GM12878 (cell line): ENCODE measurements at regions not wholly inside any gene's neighbourhood (a gene's known extent, or its start where the extent isn't known, plus 50 kb on each side); places are given as distances from the start of the nearest gene placed in this dataset.

Experiments used
- ATAC-seq: fragments of 200-7000 bp; cut with Tn5 transposase; 3 replicates; pipeline ENCODE4 v1.9.1; 2020; ENCODE audit warnings: mild to moderate bottlenecking, moderate library complexity
- BruUV-seq: library from RNA; stranded (reverse); fragments of 400-500 nt; replicated peaks from 2 replicates; lab custom pipeline; 2021; lab: Mats Ljungman, UMichigan
- CTCF ChIA-PET: fragments of 300-600 bp; sonication (Branson Sonifier 250); formaldehyde crosslinking; extraction: SDS; loops from one replicate; lab custom pipeline; 2021; ENCODE audit warnings: inconsistent platforms; lab: Yijun Ruan, JAX
- POLR2A ChIA-PET: fragments of 350-600 bp; formaldehyde crosslinking; extraction: SDS; loops from one replicate; lab custom pipeline; 2021; ENCODE audit warnings: inconsistent platforms; lab: Charles Lee
- RAD21 ChIA-PET: fragments of 300-600 bp; sonication (Branson Sonifier 250); formaldehyde crosslinking; loops from one replicate; lab custom pipeline; 2023; ENCODE audit warnings: antibody characterized with exemption; ENCODE audit not compliant: unreplicated experiment; lab: Charles Lee
- SMC1A ChIA-PET: fragments of 300-600 bp; sonication (Branson Sonifier 250); formaldehyde crosslinking; loops from one replicate; lab custom pipeline; 2023; ENCODE audit not compliant: unreplicated experiment, uncharacterized antibody; lab: Charles Lee
- DNase-seq: peaks from one replicate; pipeline ENCODE4 v3.0.0-alpha.2; 2011; ENCODE audit warnings: low read depth, low spot score
- FAIRE-seq: peaks from 3 replicates; lab custom pipeline; 2011; peaks lifted over from hg19 to GRCh38; lab: Jason Lieb, UNC
- H2AFZ ChIP-seq: 2 replicates; pipeline ENCODE4 v1.6.0; 2011; ENCODE audit warnings: low read depth, low read length, control low read depth; ENCODE audit not compliant: control insufficient read depth
- H3K27ac ChIP-seq: 2 replicates; pipeline ENCODE4 v1.5.1; 2011; ENCODE audit warnings: control low read depth; ENCODE audit not compliant: control insufficient read depth, insufficient read depth
- H3K27me3 ChIP-seq, 2 experiments: replicated peaks in 1 of 2; 2 replicates each; pipeline versions ENCODE4 v1.6.0 to v1.6.1; 2011; ENCODE audit warnings: low read length in 1 of 2; ENCODE audit not compliant: control insufficient read depth in 2 of 2, insufficient read depth in 2 of 2
- H3K36me3 ChIP-seq, 2 experiments: 2 replicates each; pipeline ENCODE4 v1.5.1; 2011; ENCODE audit warnings: low read length in 1 of 2; ENCODE audit not compliant: control insufficient read depth in 2 of 2, insufficient read depth in 2 of 2
- H3K4me1 ChIP-seq: 2 replicates; pipeline ENCODE4 v1.6.1; 2011; ENCODE audit warnings: mild to moderate bottlenecking, low read length, moderate library complexity, mixed read lengths; ENCODE audit not compliant: control insufficient read depth, insufficient read depth
- H3K4me2 ChIP-seq: 2 replicates; pipeline ENCODE4 v1.6.0; 2011; ENCODE audit warnings: control low read depth; ENCODE audit not compliant: control insufficient read depth, insufficient read depth
- H3K4me3 ChIP-seq: fragments of 200-600 bp; sonication (generic); 2 replicates; pipeline ENCODE4 v1.5.1; 2016
- H3K79me2 ChIP-seq: 2 replicates; pipeline ENCODE4 v1.6.0; 2011; ENCODE audit warnings: low read length; ENCODE audit not compliant: control insufficient read depth, insufficient read depth
- H3K9ac ChIP-seq: 2 replicates; pipeline ENCODE4 v1.8.0; 2011; ENCODE audit warnings: low read length, control low read depth, mixed read lengths; ENCODE audit not compliant: control insufficient read depth, insufficient read depth
- H3K9me3 ChIP-seq: replicated peaks from 3 replicates; pipeline ENCODE4 v1.5.1; 2011; ENCODE audit warnings: mild to moderate bottlenecking, low read length; ENCODE audit not compliant: control insufficient read depth, insufficient read depth
- H4K20me1 ChIP-seq: 2 replicates; pipeline ENCODE4 v1.6.0; 2011; ENCODE audit not compliant: control insufficient read depth, insufficient read depth
- ATF3 ChIP-seq: IDR thresholded peaks from 2 replicates; pipeline ENCODE4 v1.6.1; 2011; ENCODE audit warnings: low read depth, mild to moderate bottlenecking, low read length, moderate library complexity, borderline replicate concordance; ENCODE audit errors: extremely low read depth
- EZH2 ChIP-seq: IDR thresholded peaks from 2 replicates; pipeline ENCODE4 v1.6.1; 2012; ENCODE audit warnings: low read depth, mild to moderate bottlenecking, control low read depth, inconsistent platforms, low read length, borderline replicate concordance; ENCODE audit not compliant: control insufficient read depth
- GATAD2B ChIP-seq: fragments of 450-650 bp; conservative IDR thresholded peaks from 2 replicates; pipeline ENCODE4 v1.6.1; 2017; ENCODE audit warnings: low read depth, mild to moderate bottlenecking, moderate library complexity
- IRF3 ChIP-seq: fragments of 450-650 bp; IDR thresholded peaks from 2 replicates; pipeline ENCODE4 v1.6.1; 2014; ENCODE audit warnings: mild to moderate bottlenecking
- JUNB ChIP-seq: IDR thresholded peaks from 2 replicates; pipeline ENCODE4 v1.6.1; 2016; ENCODE audit warnings: antibody characterized with exemption, mild to moderate bottlenecking
- MEF2B ChIP-seq: fragments of 450-650 bp; IDR thresholded peaks from 2 replicates; pipeline ENCODE4 v1.6.1; 2018; ENCODE audit warnings: mild to moderate bottlenecking, moderate library complexity; ENCODE audit not compliant: partially characterized antibody, poor library complexity, severe bottlenecking
- MYC ChIP-seq: IDR thresholded peaks from 2 replicates; pipeline ENCODE4 v1.6.1; 2011; ENCODE audit warnings: mild to moderate bottlenecking, low read length, moderate library complexity, inconsistent platforms; ENCODE audit not compliant: insufficient read depth, insufficient replicate concordance, insufficient read length, severe bottlenecking
- RCOR1 ChIP-seq: conservative IDR thresholded peaks from 2 replicates; pipeline ENCODE4 v1.6.1; 2012; ENCODE audit warnings: low read depth, low read length, improper control_type of control experiment
- SMAD5 ChIP-seq: IDR thresholded peaks from 2 replicates; pipeline ENCODE4 v1.6.1; 2016; ENCODE audit warnings: antibody characterized with exemption, low read depth
- TARDBP ChIP-seq: IDR thresholded peaks from 2 replicates; pipeline ENCODE4 v1.6.1; 2016; ENCODE audit warnings: borderline replicate concordance
- WGBS: methylation state at CpG from one replicate; pipeline ENCODE4 v1.1.6; 2016; ENCODE audit warnings: low lambda C conversion rate; ENCODE audit not compliant: insufficient replicate concordance, insufficient coverage; ENCODE audit errors: missing lambda C conversion rate; 5-methylcytosine and 5-hydroxymethylcytosine counted together
- in situ Hi-C: fragments of 300-500 bp; cut with MboI; formaldehyde crosslinking; loops from 9 replicates; pipeline ENCODE4 v1.14.3; 2018; ENCODE audit warnings: mixed read lengths
- intact Hi-C: fragments of 100-400 bp; cut with micrococcal nuclease; formaldehyde crosslinking; loops from one replicate; pipeline ENCODE4 v1.14.2; 2022; ENCODE audit not compliant: unreplicated experiment

- WGBS: 0% methylated on average over 2 of the region's 2 CpGs
- FAIRE-seq: no peak
- POLR2A ChIA-PET: no interaction called here
- Histone ChIP-seq H4K20me1 (no peaks in the 10 kb centered on the region), H2AFZ (no peak overlapping the region), H3K4me2 (no peak overlapping the region), H3K9me3 (no peaks in the 10 kb centered on the region), H3K4me1 (no peaks in the 10 kb centered on the region), H3K27ac (no peak overlapping the region), H3K9ac (no peak overlapping the region), H3K36me3 (no peaks in the 10 kb centered on the region), H3K27me3 (no peaks in the 10 kb centered on the region), H3K4me3 (no peak overlapping the region), H3K79me2 (no peaks in the 10 kb centered on the region)
- SMC1A ChIA-PET: no interaction called here
- intact Hi-C loops (no loop called here), in situ Hi-C loops (no loop called here)
- CTCF ChIA-PET: no interaction called here
- no peak for DNase-seq
- BruUV-seq: no TSS peak
- RAD21 ChIA-PET: no interaction called here
- TF ChIP-seq GATAD2B: no peak
- ATAC-seq: no peak
These were observed 68.4 kb upstream of the IZUMO3 start for GRCh38 chr9:24614070-24614469.

GRCh38 chr9:24608599-24608998, 62.9 kb upstream of the IZUMO3 start:
- FAIRE-seq: no peak
- no peak overlapping the region for H3K27ac ChIP-seq
- DNase-seq: no peak
- ATAC-seq: no peak
- SMC1A ChIA-PET: no interaction called here
- WGBS: 27% methylated on average over 5 of the region's 5 CpGs
- TF ChIP-seq MEF2B (no peak), TARDBP (no peak), EZH2 (no peak), ATF3 (no peak), RCOR1 (no peak), JUNB (no peak), IRF3 (no peak), MYC (no peak), SMAD5 (no peak)
- no peaks in the 10 kb centered on the region for H3K27me3 ChIP-seq
- H3K9me3 ChIP-seq: no peaks in the 10 kb centered on the region
- in situ Hi-C loops (no loop called here), intact Hi-C loops (no loop called here)
- H3K79me2 ChIP-seq: no peaks in the 10 kb centered on the region
- no peak overlapping the region for H3K4me2 ChIP-seq
- no peaks in the 10 kb centered on the region for H4K20me1 ChIP-seq
- BruUV-seq: no TSS peak
- H2AFZ ChIP-seq: no peak overlapping the region
- CTCF ChIA-PET: no interaction called here
- H3K4me1 ChIP-seq: no peaks in the 10 kb centered on the region
- H3K36me3 ChIP-seq: no peaks in the 10 kb centered on the region
- POLR2A ChIA-PET: no interaction called here
- no peak overlapping the region for H3K4me3 ChIP-seq
- H3K9ac ChIP-seq: no peak overlapping the region
- RAD21 ChIA-PET: no interaction called here
